Cerebellar cortex (tissue), 1 donor: ENCODE measurements at regions not wholly inside any gene's neighbourhood (a gene's known extent, or its start where the extent isn't known, plus 50 kb on each side); places are given as distances from the start of the nearest gene placed in this dataset.

Experiments
- DNase-seq: peaks from one replicate; pipeline ENCODE4 v3.0.0-alpha.2; 2015; ENCODE audit warnings: low spot score

GRCh38 chr9:93829271-93830011, 125.7 kb downstream of the BARX1 start:
- no peak for DNase-seq

GRCh38 chr9:93828331-93829097, 126.6 kb downstream of the BARX1 start:
- no peak for DNase-seq

GRCh38 chr9:93827545-93828330, 127.4 kb downstream of the BARX1 start:
- DNase-seq = peak; percentile 37

GRCh38 chr9:93826905-93827544, 128.1 kb downstream of the BARX1 start:
- no peak for DNase-seq

- DNase-seq = no peak
Measured at GRCh38 chr9:93826209-93826608, 128.9 kb downstream of the BARX1 start.

- no peak for DNase-seq
Measured at GRCh38 chr9:93825348-93826115, 129.6 kb downstream of the BARX1 start.

GRCh38 chr9:93824386-93825294, 130.5 kb downstream of the BARX1 start:
- no peak for DNase-seq

GRCh38 chr9:93823245-93824072, 131.7 kb downstream of the BARX1 start:
- no peak for DNase-seq

GRCh38 chr9:93822229-93822628, 132.9 kb downstream of the BARX1 start:
- no peak for DNase-seq

- no peak for DNase-seq
Measured at GRCh38 chr9:93821307-93821703, 133.8 kb downstream of the BARX1 start.

GRCh38 chr9:93820667-93821306, 134.4 kb downstream of the BARX1 start:
- DNase-seq = peak; percentile 7

GRCh38 chr9:93819905-93820304, 135.2 kb downstream of the BARX1 start:
- no peak for DNase-seq

- no peak for DNase-seq
Measured at GRCh38 chr9:93818827-93819472, 136.2 kb downstream of the BARX1 start.

- no peak for DNase-seq
Measured at GRCh38 chr9:93818237-93818636, 136.9 kb downstream of the BARX1 start.

- DNase-seq = no peak
Measured at GRCh38 chr9:93815677-93816076, 139.5 kb downstream of the BARX1 start.

- no peak for DNase-seq
Measured at GRCh38 chr9:93815135-93815534, 140.0 kb downstream of the BARX1 start.

- no peak for DNase-seq
Measured at GRCh38 chr9:93814077-93814956, 140.8 kb downstream of the BARX1 start.
